Omental fat pad (tissue), 3 donors: ENCODE measurements at regions not wholly inside any gene's neighbourhood (a gene's known extent, or its start where the extent isn't known, plus 50 kb on each side); places are given as distances from the start of the nearest gene placed in this dataset.

Experiments
- ATAC-seq: fragments of 150-250 bp; one replicate; pipeline ENCODE4 v1.9.1; 2016; ENCODE audit warnings: mild to moderate bottlenecking, moderate library complexity; ENCODE audit not compliant: low FRiP score
- DNase-seq: peaks from one replicate; pipeline ENCODE4 v3.0.0-alpha.2; 2019; ENCODE audit warnings: low spot score
- CTCF ChIP-seq, 3 donors: fragments of 450-650 bp; IDR thresholded peaks; one replicate each; pipeline ENCODE4 v1.5.1; 2016 to 2017; ENCODE audit warnings: antibody characterized with exemption in 3 of 3, mild to moderate bottlenecking in 3 of 3, moderate library complexity in 2 of 3

DNA sequence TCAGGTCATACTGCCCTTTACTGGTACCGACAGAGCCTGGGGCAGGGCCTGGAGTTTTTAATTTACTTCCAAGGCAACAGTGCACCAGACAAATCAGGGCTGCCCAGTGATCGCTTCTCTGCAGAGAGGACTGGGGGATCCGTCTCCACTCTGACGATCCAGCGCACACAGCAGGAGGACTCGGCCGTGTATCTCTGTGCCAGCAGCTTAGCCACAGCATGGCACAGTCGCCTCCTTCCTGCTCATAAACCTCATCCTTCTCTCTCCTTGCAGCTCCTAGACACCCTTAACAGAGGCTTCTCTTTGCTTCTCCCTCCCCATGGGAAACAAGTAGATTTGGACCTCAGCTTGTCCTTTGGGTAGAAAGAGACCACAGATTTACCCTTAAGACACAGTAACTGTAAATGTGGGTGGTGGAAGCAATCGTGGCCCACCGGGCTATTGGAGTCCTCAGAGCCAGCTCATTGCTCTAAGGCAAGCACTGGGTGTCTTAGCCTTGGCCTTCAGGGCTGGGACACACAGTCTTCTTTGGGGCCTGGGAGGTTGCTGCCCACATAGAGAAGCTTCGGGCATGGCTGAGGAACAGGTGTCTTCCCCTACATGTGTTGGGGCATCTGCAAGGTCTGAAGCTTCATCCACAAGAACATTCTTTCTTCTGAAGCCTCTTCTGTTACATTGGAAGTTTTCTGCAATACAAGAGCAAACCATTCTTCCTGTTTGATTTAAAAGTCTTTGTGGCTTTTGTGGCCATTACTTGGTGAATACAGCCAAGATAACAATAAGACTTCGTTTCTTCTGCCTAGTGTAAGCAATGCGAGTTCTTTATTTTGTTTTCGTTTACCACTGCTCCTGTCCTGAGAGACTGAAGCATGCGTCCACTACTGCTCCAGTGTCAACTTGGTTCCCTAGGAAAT lies 95.5 kb upstream of the PRSS58 start:
- TF ChIP-seq CTCF (IDR thresholded peaks at IDR 0.05): no peak
- ATAC-seq: no peak
- no peak for DNase-seq

GRCh38 chr7:142352543-142352942 lies 94.7 kb upstream of the PRSS58 start:
- no peak for DNase-seq
- TF ChIP-seq CTCF (IDR thresholded peaks at IDR 0.05): no peak
- ATAC-seq: no peak

DNA sequence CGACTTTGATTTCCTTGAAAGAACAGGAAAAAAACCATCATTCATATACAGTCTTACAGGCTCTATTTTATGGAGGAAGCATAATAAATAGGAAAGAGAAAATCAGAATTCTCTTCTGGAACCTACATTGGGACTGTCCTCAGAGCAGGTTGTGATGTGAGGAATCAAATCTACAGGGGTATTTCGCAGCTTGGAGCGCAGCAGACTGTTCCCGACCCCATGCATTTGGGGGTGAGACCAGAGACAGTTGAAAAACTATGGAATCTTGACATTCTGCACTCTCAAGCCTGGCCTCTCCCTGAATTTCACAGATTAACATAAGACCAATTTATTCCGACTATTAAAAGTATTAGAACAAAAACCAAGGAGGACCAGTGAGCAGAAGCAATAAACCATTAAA lies 93.3 kb upstream of the PRSS58 start:
- no peak for ATAC-seq
- DNase-seq: no peak
- TF ChIP-seq CTCF (IDR thresholded peaks at IDR 0.05): no peak

DNA sequence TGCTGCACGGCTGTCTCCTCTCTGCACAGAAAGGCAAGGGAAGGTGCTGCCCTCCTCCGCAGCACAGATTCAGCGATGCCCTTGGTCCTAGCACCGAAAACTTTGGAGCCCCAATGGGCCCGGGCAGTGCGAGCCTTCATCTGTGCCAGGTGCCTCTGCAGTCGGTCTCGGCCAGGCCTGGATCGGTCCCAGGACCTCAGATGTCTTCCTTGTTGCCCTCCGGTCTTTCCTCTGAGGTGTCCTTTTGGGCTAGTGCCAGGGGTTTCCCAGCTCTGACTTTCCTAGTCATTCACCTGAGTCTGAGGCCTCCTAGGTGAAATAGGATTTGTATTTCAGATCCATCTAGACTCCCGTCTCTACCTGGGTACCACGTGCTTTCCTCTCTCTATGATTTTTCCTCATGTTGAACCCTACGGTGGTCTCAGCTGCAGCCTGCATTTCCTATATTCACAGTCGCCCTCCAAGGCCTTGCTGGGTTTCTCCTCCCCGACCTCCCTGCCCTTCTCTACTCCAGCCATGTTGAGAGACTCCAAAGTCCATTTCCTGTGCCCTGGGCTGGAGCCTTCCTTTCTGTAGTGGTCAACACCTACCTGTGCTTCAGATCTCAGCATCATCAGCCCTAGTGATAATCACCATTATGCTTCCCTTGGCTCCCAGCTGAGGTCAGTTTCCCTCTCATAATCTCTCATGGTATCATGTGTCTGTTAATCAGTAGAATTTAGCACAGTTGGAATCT lies 92.0 kb upstream of the PRSS58 start:
- TF ChIP-seq CTCF (IDR thresholded peaks at IDR 0.05): no peak
- no peak for ATAC-seq
- no peak for DNase-seq

DNA sequence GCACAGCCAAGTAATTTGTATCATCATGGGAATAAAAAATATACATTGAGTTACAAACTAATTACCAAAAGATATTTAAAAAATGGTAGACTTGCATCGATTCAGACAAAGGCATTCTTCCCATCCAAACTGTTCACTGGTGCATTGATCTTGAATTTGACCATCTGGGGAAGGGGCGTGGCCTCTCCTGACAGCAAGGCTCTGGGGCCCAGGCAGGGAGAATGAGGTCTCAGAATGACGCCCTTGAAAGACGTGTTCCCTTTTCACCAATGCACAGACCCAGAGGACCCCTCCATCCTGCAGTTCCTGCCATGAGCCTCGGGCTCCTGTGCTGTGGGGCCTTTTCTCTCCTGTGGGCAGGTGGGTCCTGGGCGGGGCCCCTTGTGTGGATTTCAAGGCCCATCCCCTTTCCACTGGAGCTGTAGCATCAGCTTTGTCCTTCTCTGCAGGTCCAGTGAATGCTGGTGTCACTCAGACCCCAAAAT lies 91.1 kb upstream of the PRSS58 start:
- ATAC-seq (no peak), DNase-seq (no peak)
- TF ChIP-seq CTCF (IDR thresholded peaks at IDR 0.05): no peak

GRCh38 chr7:142348100-142348499 lies 90.2 kb upstream of the PRSS58 start:
- no peak for ATAC-seq
- DNase-seq: no peak
- no peak for TF ChIP-seq CTCF (IDR thresholded peaks at IDR 0.05)
